IPS-NIHi7 (cell line): ENCODE measurements at regions not wholly inside any gene's neighbourhood (a gene's known extent, or its start where the extent isn't known, plus 50 kb on each side); places are given as distances from the start of the nearest gene placed in this dataset.
"Not testable (repeated sequence)": the region's sequence is repeated elsewhere in the genome, so short reads cannot be mapped to it uniquely, and the experiment has no call there.

ENCODE experiments used
- DNase-seq: peaks from one replicate; pipeline ENCODE4 v3.0.0; 2012; ENCODE audit warnings: mixed read lengths; ENCODE audit errors: extremely low spot score

DNA sequence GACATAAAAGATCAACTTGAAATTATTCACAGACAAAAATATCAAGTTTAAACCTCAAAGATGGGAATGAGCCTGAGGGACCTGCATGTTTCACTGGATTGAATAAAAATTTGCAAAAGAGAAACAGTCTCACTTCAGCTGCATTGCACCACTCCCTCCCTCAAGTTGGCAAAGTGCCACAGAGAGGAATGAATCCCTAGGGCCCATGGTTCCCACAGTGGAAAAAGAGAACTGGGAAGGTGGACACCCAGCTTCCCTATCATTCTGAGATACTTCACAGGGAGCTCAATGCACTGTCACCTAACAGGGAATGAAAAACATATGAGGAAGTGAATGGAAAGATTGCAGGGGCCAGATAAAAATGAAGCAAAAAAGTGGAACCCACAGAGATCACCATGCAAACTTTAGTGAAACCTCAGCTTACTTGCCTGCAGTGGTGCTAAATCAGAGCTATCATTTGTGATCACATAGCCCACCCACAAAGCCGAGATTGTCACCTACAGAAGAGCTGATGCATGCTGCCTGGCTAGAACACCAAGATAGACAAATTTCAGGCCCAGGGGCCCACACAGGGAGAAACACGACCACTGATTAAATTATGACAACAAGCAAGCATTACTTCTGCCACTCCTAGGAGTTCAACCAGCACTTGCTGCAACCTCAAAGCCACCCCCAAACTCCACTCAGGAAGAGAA lies 911.3 kb downstream of the LRFN5 start:
- DNase-seq, result no peak

- DNase-seq, result no peak
Measured at GRCh38 chr14:42513837-42514236, 907.2 kb downstream of the LRFN5 start.

GRCh38 chr14:42510071-42510470 lies 903.4 kb downstream of the LRFN5 start:
- no peak for DNase-seq

DNA sequence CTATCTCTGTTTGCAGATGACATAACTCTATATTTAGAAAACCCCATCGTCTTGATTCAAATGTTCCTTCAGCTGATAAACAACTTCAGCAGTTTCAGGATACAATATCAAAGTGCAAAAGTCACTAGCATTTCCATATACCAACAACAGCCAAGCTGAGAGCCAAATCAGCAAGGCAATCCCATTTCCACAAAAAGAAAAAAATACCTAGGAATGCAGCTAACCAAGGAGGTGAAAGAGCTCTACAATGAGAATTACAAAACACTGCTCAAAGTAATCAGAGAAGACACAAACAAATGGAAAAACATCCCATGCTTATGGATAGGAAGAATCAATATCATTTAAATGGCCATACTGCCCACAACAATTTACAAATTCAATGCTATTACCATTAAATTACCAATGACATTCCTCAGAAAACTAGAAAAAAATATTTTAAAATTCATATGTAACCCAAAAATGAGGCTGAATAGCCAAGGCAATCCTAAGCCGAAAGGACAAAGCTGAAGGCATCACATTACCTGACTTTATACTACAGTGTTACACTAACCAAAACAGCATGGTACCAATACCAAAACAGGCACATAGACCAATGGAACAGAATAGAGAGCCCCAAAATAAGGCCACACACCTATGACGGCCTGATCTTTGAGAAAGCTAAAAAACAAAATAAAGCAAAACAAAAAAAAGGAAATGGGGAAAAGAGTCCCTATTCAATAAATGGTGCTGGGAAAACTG lies 901.7 kb downstream of the LRFN5 start:
- no peak for DNase-seq

DNA sequence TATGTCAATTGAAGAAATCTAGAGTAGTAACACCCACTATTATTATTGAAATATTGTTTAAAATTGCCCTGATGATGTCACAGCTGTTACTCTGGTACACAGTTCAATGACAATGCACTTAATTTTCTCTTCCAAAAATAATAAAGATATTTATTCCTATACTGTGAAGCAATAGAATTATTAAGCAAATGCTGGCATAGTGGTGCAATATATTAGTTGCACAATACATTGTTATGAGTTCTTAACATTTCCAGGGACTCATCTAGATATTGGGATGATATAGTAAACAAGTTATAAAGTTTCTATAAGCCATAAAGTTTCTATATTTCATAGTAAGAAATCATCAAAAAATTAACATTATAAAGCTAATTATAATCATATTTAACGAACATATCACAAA lies 897.8 kb downstream of the LRFN5 start:
- no peak for DNase-seq

DNA sequence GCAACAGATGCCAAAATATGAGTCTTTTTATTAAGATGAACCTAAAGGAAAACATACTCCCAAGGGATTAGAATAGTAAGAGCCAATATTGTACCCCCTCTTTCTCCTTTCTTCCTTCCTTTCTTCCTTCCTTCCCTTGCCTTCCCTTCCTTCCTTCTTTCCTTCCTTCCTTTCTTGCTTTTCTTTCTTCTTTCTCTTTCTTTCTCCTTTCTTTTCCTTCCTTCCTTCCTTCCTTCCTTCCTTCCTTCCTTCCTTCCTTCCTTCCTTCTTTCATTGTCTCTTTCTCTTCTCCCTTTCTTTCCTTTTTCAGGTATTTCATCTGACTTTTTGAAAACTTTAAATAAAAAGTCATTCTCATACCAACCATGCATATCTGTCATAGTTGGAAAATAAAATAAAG lies 892.5 kb downstream of the LRFN5 start:
- DNase-seq, result no peak

DNA sequence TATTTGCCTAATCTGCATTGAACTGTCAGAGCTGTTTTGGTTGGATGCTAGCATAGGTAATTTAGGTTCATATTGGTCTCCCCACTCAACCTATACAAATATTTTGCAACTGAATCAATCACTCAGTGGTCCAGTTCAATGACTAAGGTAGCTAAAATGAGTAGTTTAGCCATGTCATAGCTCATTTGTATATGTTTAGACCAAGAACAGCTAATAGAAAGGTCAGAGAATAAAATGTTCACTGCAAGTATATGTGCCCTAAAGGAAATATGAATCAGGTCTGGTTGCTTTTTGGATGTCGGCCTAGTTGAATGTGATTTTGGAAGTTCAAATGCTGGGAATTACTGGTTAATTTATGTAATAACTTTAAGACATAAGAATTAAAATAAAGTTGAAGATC lies 883.9 kb downstream of the LRFN5 start:
- no peak for DNase-seq

DNA sequence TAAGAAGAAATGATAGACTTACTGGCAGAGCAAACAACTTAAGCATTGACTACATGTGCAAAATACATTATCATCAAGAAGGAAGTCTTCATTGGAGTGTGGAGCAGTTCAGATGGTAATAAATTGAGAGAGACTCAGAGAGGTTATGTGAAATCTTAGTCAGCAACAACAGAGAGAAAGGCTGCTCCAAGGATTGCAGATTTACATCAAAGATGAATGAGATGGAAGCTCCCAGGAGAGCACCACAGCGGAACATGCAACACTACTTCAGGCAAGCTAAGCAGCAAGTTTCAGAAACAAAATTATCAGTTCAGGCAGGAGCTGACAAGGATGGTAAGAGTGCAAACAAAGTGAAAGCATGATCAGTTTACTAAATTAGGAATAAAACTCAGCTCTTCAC lies 882.3 kb downstream of the LRFN5 start:
- no peak for DNase-seq

DNA sequence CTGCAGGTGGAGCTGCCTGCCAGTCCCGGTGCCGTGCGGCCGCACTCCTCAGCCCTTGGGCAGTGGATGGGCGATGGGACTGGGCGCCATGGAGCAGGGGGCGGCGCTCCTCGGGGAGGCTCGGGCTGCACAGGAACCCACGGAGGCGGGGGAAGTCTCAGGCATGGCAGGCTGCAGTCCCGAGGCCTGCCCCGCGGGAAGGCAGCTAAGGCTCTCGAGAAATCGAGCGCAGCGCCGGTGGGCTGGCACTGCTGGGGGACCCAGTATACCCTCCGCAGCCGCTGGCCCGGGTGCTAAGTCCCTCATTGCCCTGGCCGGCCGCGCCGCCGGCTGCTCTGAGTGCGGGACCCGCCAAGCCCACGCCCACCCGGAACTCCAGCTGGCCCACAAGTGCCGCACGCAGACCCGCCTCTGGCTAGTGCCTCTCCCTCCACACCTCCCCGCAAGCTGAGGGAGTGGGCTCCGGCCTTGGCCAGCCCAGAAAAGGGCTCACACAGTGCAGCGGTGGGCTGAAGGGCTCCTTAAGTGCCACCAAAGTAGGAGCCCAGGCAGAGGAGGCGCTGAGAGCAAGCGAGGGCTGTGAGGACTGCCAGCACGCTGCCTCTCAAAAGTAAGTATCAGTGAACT lies 875.8 kb downstream of the LRFN5 start:
- DNase-seq, result not testable (repeated sequence)

DNA sequence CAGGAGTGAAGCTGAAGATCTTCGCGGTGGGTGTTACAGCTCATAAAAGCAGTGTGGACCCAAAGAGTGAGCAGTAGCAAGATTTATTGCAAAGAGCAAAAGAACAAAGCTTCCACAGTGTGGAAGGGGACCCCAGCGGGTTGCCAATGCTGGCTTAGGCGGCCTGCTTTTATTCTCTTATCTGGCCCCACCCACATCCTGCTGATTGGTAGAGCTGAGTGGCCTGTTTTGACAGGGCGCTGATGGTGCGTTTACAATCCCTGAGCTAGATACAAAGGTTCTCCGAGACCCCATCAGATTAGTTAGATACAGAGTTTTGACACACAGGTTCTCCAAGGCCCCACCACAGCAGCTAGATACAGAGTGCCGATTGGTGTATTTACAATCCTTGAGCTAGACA lies 875.0 kb downstream of the LRFN5 start:
- not testable (repeated sequence) for DNase-seq

- no peak for DNase-seq
Measured at GRCh38 chr14:42480255-42480654, 873.6 kb downstream of the LRFN5 start.

DNA sequence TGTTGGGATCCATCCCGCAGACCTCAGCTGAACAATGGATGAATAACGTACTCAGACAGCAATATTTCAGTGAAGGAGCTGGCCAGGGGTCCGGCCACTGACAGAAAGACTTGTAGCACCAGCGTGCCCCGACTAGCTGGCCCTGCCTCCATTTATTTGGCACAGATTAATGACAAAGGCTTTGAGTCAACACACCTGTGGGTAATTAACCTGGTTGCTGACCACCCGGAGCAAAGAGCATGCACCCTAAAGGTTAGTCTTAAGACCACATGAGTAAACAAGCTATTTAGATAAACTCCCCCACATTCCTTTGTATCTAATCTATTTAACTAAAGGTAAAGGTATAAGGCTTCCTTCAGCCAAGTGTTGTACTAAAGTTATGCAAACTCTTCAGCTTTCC lies 868.6 kb downstream of the LRFN5 start:
- DNase-seq, result no peak

DNA sequence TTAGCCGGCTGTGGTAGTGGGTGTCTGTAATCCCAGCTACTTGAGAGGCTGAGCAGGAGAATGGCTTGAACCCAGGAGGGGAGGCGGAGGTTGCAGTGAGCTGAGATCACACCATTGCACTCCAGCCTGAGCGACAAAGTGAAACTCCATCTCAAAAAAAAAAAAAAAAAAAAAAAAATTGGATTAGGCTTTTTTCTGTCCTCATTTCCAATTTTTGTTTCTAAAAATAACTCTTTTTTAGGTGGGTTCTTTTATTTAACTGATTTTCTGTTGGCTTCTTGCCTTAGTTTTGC lies 863.7 kb downstream of the LRFN5 start:
- DNase-seq, result no peak

GRCh38 chr14:42469637-42470426 lies 863.2 kb downstream of the LRFN5 start:
- DNase-seq, result no peak

- DNase-seq, result no peak
Measured at GRCh38 chr14:42460673-42461072, 854.0 kb downstream of the LRFN5 start.

- DNase-seq, result no peak
Measured at GRCh38 chr14:42459171-42459685, 852.6 kb downstream of the LRFN5 start.

- DNase-seq, result no peak
Measured at GRCh38 chr14:42441615-42442014, 834.9 kb downstream of the LRFN5 start.

DNA sequence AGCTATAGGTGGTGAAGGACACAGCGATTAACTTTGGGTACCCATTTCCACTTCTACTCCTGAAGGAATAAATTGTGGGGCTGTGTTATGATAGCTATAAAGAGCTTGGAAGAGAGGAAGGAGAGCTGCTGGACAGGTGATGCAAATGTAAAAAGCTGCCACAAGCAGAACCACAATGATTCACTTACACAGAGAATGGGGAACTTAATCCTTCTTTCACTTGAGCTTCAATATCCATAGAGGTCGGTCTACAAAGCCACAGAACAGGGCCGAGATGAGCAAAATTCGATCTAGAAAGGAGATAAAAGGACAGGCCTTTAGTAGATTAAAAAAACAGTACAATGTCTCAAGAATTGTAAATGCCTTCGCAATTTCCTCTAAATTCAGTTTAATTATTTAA lies 831.1 kb downstream of the LRFN5 start:
- DNase-seq, result no peak

DNA sequence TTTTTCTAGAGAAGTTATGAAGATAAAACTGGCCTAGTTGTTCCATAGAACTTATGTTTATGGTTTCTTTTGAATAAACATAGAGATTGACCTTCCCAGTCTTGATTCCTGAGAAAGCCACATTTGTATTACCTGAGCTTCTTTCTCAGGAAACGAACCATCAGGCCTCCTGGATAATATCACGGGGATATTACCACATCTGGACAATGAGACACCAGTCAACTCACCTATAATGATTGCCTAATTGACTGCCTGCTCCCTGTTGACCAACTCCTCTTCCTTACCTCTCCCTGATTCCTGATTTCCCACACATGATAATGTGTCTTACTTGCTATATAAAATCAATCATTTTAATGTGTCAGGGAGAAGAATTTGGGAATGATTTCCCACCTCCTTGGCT lies 822.7 kb downstream of the LRFN5 start:
- DNase-seq, result no peak

DNA sequence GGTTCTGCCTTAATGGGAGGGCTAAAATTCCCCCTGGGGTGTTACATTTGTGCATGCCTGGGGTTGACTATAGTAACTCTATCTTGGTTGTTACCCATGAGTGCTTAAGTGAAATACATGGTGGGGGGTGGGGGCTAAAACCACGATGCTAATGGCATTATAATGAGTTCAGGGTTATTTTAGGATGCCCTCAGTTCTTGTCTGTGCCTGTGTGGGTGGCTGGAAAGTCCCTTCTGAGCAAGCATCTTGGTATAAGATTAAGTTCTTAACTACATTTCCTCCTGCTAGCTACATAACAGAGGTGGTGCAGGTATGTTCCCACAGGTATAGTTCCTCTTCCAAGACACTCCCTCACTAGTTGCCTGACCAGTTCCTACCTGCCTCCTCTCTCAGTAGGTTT lies 822.3 kb downstream of the LRFN5 start:
- DNase-seq, result no peak

GRCh38 chr14:42424501-42424900 lies 817.8 kb downstream of the LRFN5 start:
- DNase-seq, result no peak

- DNase-seq, result no peak
Measured at GRCh38 chr14:42421377-42422078, 814.9 kb downstream of the LRFN5 start.
